ENCODE measurements at regions not wholly inside any gene's neighbourhood (a gene's known extent, or its start where the extent isn't known, plus 50 kb on each side); places are given as distances from the start of the nearest gene placed in this dataset.

DNA sequence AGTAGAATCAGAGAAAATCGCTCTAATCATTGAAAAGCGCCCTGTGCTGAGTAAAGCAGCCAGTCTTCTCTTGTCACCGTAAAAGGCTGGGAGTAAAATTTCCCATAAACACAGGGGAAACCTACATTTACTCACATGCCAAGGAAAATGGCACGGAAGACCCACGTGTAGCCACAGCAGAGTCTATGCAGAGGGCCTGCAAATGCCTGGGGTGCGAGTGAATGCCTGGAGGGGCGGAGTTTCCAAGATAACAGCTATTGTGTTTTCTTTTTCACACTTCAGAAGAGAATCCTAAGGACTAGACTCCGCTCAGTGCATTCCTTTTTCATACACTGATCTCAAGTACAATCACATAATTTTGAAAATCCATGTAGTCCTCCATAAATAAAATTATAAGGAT lies 159.9 kb upstream of the FOXN3 start:
- Histone ChIP-seq H3K9ac (no peak overlapping the region), H3K36me3 (ENCODE audit: insufficient read depth) (no peaks in the 10 kb centered on the region), H2AFZ (ENCODE audit: low read depth) (no peak overlapping the region), H3K27me3 (ENCODE audit: insufficient read depth, low read depth) (no peaks in the 10 kb centered on the region), H3K27ac (no peak overlapping the region), H3K79me2 (ENCODE audit: insufficient read depth, low read depth) (no peaks in the 10 kb centered on the region), H3K4me1 (ENCODE audit: low read depth, poor library complexity, severe bottlenecking) (no peaks in the 10 kb centered on the region), H3K4me3 (IDR thresholded peaks at IDR 0.05; ENCODE audit: insufficient read depth, low read depth, low read length) (no peak overlapping the region), H3K4me2 (no peak overlapping the region), H4K20me1 (ENCODE audit: insufficient read depth) (no peaks in the 10 kb centered on the region)
- TF ChIP-seq, protein P1, sequence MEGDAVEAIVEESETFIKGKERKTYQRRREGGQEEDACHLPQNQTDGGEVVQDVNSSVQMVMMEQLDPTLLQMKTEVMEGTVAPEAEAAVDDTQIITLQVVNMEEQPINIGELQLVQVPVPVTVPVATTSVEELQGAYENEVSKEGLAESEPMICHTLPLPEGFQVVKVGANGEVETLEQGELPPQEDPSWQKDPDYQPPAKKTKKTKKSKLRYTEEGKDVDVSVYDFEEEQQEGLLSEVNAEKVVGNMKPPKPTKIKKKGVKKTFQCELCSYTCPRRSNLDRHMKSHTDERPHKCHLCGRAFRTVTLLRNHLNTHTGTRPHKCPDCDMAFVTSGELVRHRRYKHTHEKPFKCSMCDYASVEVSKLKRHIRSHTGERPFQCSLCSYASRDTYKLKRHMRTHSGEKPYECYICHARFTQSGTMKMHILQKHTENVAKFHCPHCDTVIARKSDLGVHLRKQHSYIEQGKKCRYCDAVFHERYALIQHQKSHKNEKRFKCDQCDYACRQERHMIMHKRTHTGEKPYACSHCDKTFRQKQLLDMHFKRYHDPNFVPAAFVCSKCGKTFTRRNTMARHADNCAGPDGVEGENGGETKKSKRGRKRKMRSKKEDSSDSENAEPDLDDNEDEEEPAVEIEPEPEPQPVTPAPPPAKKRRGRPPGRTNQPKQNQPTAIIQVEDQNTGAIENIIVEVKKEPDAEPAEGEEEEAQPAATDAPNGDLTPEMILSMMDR (conservative IDR thresholded peaks at IDR 0.05; ENCODE audit: low read depth, low read length) = no peak

- Histone ChIP-seq H3K4me2 (no peak overlapping the region), H3K4me3 (IDR thresholded peaks at IDR 0.05; ENCODE audit: insufficient read depth, low read depth, low read length) (no peak overlapping the region), H3K27me3 (ENCODE audit: insufficient read depth, low read depth) (no peaks in the 10 kb centered on the region), H3K4me1 (ENCODE audit: low read depth, poor library complexity, severe bottlenecking) (no peaks in the 10 kb centered on the region), H3K27ac (no peak overlapping the region), H3K79me2 (ENCODE audit: insufficient read depth, low read depth) (no peaks in the 10 kb centered on the region), H2AFZ (ENCODE audit: low read depth) (no peak overlapping the region), H4K20me1 (ENCODE audit: insufficient read depth) (no peaks in the 10 kb centered on the region), H3K9ac (no peak overlapping the region), H3K36me3 (ENCODE audit: insufficient read depth) (no peaks in the 10 kb centered on the region)
- TF ChIP-seq, protein P1 (conservative IDR thresholded peaks at IDR 0.05; ENCODE audit: low read depth, low read length) = no peak
These were observed 159.3 kb upstream of the FOXN3 start for GRCh38 chr14:89576145-89576927.

GRCh38 chr14:89575386-89576061 lies 158.5 kb upstream of the FOXN3 start:
- Histone ChIP-seq H3K27ac (no peak overlapping the region), H3K36me3 (ENCODE audit: insufficient read depth) (no peaks in the 10 kb centered on the region), H3K4me3 (IDR thresholded peaks at IDR 0.05; ENCODE audit: insufficient read depth, low read depth, low read length) (no peak overlapping the region), H3K4me2 (no peak overlapping the region), H3K79me2 (ENCODE audit: insufficient read depth, low read depth) (no peaks in the 10 kb centered on the region), H3K9ac (no peak overlapping the region), H3K4me1 (ENCODE audit: low read depth, poor library complexity, severe bottlenecking) (no peaks in the 10 kb centered on the region), H3K27me3 (ENCODE audit: insufficient read depth, low read depth) (no peaks in the 10 kb centered on the region), H2AFZ (ENCODE audit: low read depth) (no peak overlapping the region), H4K20me1 (ENCODE audit: insufficient read depth) (no peaks in the 10 kb centered on the region)
- TF ChIP-seq, protein P1 (conservative IDR thresholded peaks at IDR 0.05; ENCODE audit: low read depth, low read length) = no peak

DNA sequence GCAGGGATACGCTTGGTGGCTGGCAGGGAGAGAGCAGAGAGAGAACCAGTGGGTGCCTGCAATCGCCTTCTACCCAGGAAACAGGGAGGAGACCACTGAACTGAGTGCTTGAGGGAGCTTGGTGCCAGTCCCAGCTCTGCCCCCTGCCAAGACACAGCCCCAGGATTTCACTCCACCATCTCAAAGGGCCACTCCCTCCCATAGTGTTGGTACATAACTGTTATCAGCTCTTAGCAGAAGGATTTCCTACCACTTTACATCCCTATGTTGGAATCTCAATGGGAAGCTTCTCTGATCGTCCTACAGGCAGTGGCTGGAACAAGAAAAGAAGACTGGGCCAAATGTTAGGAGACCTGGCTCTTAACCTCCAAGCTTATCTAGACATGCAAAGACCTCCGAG lies 157.4 kb upstream of the FOXN3 start:
- Histone ChIP-seq H3K36me3 (ENCODE audit: insufficient read depth) (no peaks in the 10 kb centered on the region), H3K79me2 (ENCODE audit: insufficient read depth, low read depth) (no peaks in the 10 kb centered on the region), H3K9ac (no peak overlapping the region), H2AFZ (ENCODE audit: low read depth) (no peak overlapping the region), H3K4me1 (ENCODE audit: low read depth, poor library complexity, severe bottlenecking) (no peaks in the 10 kb centered on the region), H3K4me2 (no peak overlapping the region), H3K4me3 (IDR thresholded peaks at IDR 0.05; ENCODE audit: insufficient read depth, low read depth, low read length) (no peak overlapping the region), H3K27ac (no peak overlapping the region), H3K27me3 (ENCODE audit: insufficient read depth, low read depth) (no peaks in the 10 kb centered on the region), H4K20me1 (ENCODE audit: insufficient read depth) (no peaks in the 10 kb centered on the region)
- TF ChIP-seq, protein P1 (conservative IDR thresholded peaks at IDR 0.05; ENCODE audit: low read depth, low read length) = no peak
